ENCODE measurements at regions not wholly inside any gene's neighbourhood (a gene's known extent, or its start where the extent isn't known, plus 50 kb on each side); places are given as distances from the start of the nearest gene placed in this dataset. TPM values are rescaled to one million over a fixed set of nuclear protein-coding genes. Genes with fewer than 3 reads are reported as not detected.

- Histone ChIP-seq H3K36me3 (no peaks in the 10 kb centered on the region), H3K9me3 (no peaks in the 10 kb centered on the region), H3K27ac (no peak overlapping the region), H3K27me3 (no peaks in the 10 kb centered on the region), H3K4me3 (no peak overlapping the region), H3K4me1 (ENCODE audit: insufficient read depth) (no peaks in the 10 kb centered on the region)
- WGBS, 3 donors = 47 to 97% (median 56%) methylated on average over 1 of the region's 1 CpG
- intact Hi-C loops (cut with DNase I) = no loop called here
- no peak for TF ChIP-seq EP300 (IDR thresholded peaks at IDR 0.05)
- no peak for TF ChIP-seq POLR2A (IDR thresholded peaks at IDR 0.05)
- no peak for TF ChIP-seq CTCF (IDR thresholded peaks at IDR 0.05)
- no peak for DNase-seq
Observed at GRCh38 chr6:155510879-155511278, 55.2 kb upstream of the NOX3 start.

GRCh38 chr6:155509743-155510475 is 54.3 kb upstream of the NOX3 start:
- no peak for DNase-seq
- H3K36me3 ChIP-seq = no peaks in the 10 kb centered on the region
- no peaks in the 10 kb centered on the region for H3K4me1 ChIP-seq (ENCODE audit: insufficient read depth)
- no peak for TF ChIP-seq POLR2A (IDR thresholded peaks at IDR 0.05)
- no peak for TF ChIP-seq EP300 (IDR thresholded peaks at IDR 0.05)
- TF ChIP-seq CTCF (IDR thresholded peaks at IDR 0.05) = no peak
- no peak overlapping the region for H3K27ac ChIP-seq
- intact Hi-C loops (cut with DNase I) = no loop called here
- 55 to 66% (median 57%) methylated on average over 2 of the region's 2 CpGs for whole genome bisulfite sequencing, 3 donors
- H3K4me3 ChIP-seq = no peak overlapping the region
- no peaks in the 10 kb centered on the region for H3K9me3 ChIP-seq
- H3K27me3 ChIP-seq = no peaks in the 10 kb centered on the region

- Histone ChIP-seq H3K9me3 (no peaks in the 10 kb centered on the region), H3K27me3 (no peaks in the 10 kb centered on the region), H3K4me3 (no peak overlapping the region), H3K36me3 (no peaks in the 10 kb centered on the region), H3K4me1 (ENCODE audit: insufficient read depth) (no peaks in the 10 kb centered on the region), H3K27ac (no peak overlapping the region)
- DNase-seq = no peak
- TF ChIP-seq EP300 (IDR thresholded peaks at IDR 0.05) (no peak), CTCF (IDR thresholded peaks at IDR 0.05) (no peak), POLR2A (IDR thresholded peaks at IDR 0.05) (no peak)
- 28 to 41% (median 35%) methylated on average over 2 of the region's 2 CpGs for WGBS, 3 donors
- intact Hi-C loops (cut with DNase I) = no loop called here
Observed at GRCh38 chr6:155505608-155505989, 50.0 kb upstream of the NOX3 start.

MicroRNAs encoded in the stretch of these regions (microRNA counts, 767-probe panel; counts per million panel counts)
- 530 counts per million, percentile 78 among the panel's probes with 10 or more counts for microRNA hsa-miR-1202

Small RNA genes lying in the stretch of these regions (microRNA-seq; reads per million reads assigned to microRNA genes)
- gene MIR1202 = 0 reads per million in 3 donors

Small RNA genes lying in the stretch of these regions (small RNA-seq; reads per million reads assigned to genes)
- not detected for gene MIR1202
- not detected for gene RNU7-152P
- not detected for gene SNORD28B
